ENCODE measurements at regions not wholly inside any gene's neighbourhood (a gene's known extent, or its start where the extent isn't known, plus 50 kb on each side); places are given as distances from the start of the nearest gene placed in this dataset.

DNA sequence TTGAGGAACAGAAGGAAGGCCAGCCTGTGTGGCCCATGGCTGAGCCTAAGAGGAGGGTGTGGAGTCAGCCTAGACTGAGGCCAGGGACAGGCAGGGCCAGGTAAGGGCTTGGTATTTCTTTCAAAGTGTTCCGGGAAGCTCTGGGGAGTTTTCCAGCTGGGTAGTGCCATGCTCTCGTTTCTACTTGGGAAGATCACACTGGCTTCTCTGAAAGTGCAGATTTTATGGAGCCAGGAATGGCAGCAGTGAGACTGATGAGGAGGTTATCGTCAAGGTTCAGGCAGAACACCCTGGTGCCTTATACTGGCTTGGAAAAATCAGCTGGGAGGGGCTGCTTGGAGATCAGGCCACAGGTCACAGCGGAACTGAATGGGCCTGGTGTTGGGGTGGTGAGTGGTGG, 245.1 kb downstream of the SOX11 start:
- Mint-ChIP-seq H3K36me3 (ENCODE audit: low read depth) (no peaks in the 10 kb centered on the region), H3K4me1 (no peaks in the 10 kb centered on the region), H3K27me3 (no peaks in the 10 kb centered on the region), H3K4me3 (no peak overlapping the region), H3K9me3 (peaks cover 3% of the 10 kb centered on the region), H3K27ac (no peak overlapping the region)
- no peak for DNase-seq
- ChIA-PET POLR2A (no interaction called here), CTCF (no interaction called here)

DNA sequence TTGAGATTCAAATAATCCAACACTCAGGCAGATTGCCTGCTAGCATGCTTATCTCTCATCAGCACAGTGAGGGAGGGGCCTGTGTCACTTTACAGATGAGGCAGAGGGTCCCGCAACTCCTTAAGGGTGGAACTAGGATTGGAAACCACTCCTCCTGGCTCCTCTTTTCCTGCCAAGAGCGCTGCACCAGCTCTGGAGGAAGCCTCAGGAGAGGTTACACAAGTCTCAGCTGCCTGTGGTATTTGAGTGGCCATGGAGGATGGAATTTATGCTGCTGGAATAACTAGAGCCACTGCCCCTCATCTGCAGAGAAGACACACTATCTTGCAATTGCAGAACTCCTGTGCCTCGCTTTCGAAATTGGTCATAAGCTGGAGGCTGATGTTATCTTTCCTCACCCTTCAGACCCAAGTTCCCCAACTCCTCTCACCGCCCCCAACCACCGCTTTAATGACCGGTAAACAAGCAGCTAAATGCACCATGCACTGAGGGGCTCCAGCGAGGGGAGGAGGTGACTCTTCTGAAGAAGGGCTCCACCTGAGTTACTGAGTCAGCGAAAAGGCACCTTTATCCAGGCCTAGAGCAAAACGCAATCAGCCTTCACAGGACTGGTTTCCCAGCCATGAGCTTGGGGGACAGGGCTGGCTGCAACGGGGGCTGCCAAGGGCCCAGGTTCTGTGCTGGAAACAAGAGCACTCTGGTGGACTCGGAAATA, 245.8 kb downstream of the SOX11 start:
- H3K4me1 Mint-ChIP-seq: no peaks in the 10 kb centered on the region
- H3K36me3 Mint-ChIP-seq (ENCODE audit: low read depth): no peaks in the 10 kb centered on the region
- no peak overlapping the region for H3K4me3 Mint-ChIP-seq
- POLR2A ChIA-PET: no interaction called here
- CTCF ChIA-PET: no interaction called here
- no peak for DNase-seq
- H3K27ac Mint-ChIP-seq: no peak overlapping the region
- H3K27me3 Mint-ChIP-seq: no peaks in the 10 kb centered on the region
- peaks cover 3% of the 10 kb centered on the region for H3K9me3 Mint-ChIP-seq

DNA sequence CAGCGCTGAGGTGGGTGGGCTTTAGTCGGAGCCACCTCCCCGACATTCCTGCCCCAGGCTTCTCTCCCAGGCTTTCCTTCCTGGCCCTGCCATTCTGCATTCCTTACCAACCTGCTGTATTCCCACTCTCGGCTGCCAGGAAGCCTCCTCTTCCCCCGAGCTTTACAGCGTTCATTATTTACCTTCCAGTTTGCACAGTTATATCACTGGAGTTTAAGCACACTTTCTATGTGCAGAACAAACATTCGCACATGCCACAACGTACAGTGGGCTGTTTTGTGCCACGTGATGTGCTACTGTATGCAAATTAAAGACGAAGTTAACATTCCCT, 246.3 kb downstream of the SOX11 start:
- H3K4me3 Mint-ChIP-seq: no peak overlapping the region
- no peaks in the 10 kb centered on the region for H3K4me1 Mint-ChIP-seq
- no peak for DNase-seq
- no peak overlapping the region for H3K27ac Mint-ChIP-seq
- no peaks in the 10 kb centered on the region for H3K36me3 Mint-ChIP-seq (ENCODE audit: low read depth)
- POLR2A ChIA-PET: no interaction called here
- CTCF ChIA-PET: no interaction called here
- peaks cover 3% of the 10 kb centered on the region for H3K9me3 Mint-ChIP-seq
- no peaks in the 10 kb centered on the region for H3K27me3 Mint-ChIP-seq

DNA sequence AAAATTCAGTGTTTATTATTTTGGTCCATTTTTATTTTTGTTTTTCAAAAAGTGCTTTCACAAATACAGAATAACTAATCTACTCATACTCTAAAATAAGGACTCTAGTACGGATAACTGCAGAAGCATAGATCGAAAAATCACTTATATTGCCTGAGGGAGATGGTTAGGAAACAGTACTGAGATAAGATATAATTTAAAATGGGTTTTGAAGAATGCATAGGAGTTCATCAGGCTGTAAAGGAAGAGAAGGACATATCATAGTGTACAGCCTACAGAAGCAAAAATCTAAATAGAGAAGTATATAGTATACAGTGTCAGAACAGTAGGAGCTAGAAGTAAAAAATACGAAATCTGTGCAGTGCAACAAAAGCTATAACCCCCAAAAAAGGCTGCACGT, 247.4 kb downstream of the SOX11 start:
- ChIA-PET POLR2A (no interaction called here), CTCF (no interaction called here)
- Mint-ChIP-seq H3K36me3 (ENCODE audit: low read depth) (no peaks in the 10 kb centered on the region), H3K27ac (no peak overlapping the region), H3K27me3 (no peaks in the 10 kb centered on the region), H3K9me3 (peaks cover 3% of the 10 kb centered on the region), H3K4me1 (no peaks in the 10 kb centered on the region), H3K4me3 (no peak overlapping the region)
- DNase-seq: no peak

DNA sequence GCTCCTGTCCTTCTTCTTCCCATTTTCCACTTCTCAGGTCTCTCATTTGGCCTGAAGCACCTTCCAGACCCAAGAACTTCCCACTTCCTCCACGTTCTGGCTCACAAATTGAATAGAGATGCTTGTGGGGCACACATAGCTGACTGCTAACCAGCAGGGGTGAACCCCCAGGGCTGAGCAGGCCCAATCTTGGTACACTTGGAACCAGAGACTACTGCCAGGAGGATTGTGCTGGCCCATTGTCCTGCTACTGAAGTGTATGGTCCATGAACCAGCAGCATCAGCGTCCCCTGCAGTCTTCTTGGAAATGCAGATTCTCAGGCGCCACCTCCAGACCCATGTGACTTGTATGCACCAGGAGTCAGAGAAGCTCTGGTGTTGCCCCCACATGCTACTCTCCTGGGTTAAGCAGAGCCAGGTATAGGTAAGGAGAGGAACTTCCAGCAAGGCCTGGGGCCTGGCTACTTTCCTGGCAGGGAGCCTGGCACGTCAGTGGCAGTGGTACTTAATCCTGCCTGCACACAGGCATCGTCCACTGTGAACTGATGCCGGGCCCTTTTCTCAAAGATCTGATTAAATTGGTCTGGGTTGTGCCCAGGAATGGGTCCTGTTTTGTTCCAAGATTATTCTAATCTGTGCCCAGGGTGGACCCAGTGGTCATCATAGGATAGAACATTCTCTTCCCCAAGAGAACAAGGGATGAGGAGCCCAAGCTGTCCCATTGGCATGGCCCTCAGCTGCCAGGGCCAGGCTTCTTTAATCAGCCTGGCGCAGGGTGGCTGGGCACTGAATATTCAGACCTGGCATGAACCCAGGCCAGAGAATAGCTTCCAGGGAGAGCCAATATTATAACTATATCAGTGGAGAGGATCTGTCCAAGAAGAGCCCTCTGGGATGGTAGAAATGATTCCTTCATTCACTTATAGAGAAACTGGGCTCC, 248.7 kb downstream of the SOX11 start:
- H3K9me3 Mint-ChIP-seq: peaks cover 3% of the 10 kb centered on the region
- no peaks in the 10 kb centered on the region for H3K4me1 Mint-ChIP-seq
- CTCF ChIA-PET: no interaction called here
- POLR2A ChIA-PET: no interaction called here
- no peak overlapping the region for H3K27ac Mint-ChIP-seq
- no peak overlapping the region for H3K4me3 Mint-ChIP-seq
- DNase-seq: no peak
- no peaks in the 10 kb centered on the region for H3K36me3 Mint-ChIP-seq (ENCODE audit: low read depth)
- H3K27me3 Mint-ChIP-seq: no peaks in the 10 kb centered on the region

DNA sequence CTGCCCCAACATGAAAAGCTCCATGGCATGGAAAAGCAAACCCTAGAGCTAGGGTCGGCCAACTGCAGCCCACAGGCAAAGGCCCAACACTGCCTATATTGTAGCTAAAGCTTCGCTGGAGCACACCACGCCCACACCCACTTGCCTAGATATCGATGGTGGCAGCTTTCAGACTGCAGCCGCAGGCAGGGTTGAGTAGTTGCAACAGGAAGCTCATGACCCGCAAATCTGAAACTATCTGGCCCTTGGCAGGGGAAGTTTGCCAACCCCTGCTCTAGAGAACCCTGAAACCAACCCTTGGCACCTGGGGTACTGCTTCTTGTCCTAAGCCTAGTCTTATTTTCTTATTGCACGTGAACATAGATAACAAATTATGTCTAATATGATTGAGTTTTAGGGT, 250.0 kb downstream of the SOX11 start:
- no peak overlapping the region for H3K4me3 Mint-ChIP-seq
- no peaks in the 10 kb centered on the region for H3K27me3 Mint-ChIP-seq
- H3K9me3 Mint-ChIP-seq: peaks cover 3% of the 10 kb centered on the region
- H3K27ac Mint-ChIP-seq: no peak overlapping the region
- H3K4me1 Mint-ChIP-seq: no peaks in the 10 kb centered on the region
- no peak for DNase-seq
- H3K36me3 Mint-ChIP-seq (ENCODE audit: low read depth): no peaks in the 10 kb centered on the region
- CTCF ChIA-PET: no interaction called here
- POLR2A ChIA-PET: no interaction called here

DNA sequence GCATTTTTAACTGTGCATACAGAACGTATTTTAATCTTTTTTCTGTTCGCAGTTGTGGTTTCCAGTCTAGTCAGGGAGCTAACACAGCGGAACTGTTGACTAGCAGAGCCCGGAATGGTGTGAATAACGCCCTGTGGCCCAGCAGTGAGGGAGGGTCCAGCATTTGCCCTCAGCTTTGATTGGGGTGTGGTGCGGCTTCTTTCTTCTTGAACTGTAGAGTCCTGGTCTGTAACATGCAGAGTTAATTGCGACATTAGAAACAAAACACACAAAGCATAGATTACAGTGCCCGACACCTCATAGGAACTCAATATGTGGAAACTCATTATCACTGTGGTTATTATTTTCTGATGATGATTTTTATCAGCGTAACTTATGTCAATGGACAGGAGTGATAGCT, 253.6 kb downstream of the SOX11 start:
- H3K4me3 Mint-ChIP-seq: no peak overlapping the region
- no peaks in the 10 kb centered on the region for H3K9me3 Mint-ChIP-seq
- H3K27me3 Mint-ChIP-seq: no peaks in the 10 kb centered on the region
- DNase-seq: no peak
- ChIA-PET CTCF (no interaction called here), POLR2A (interaction anchor here (0.7 kb wide), 1 partner anchor 880 kb away, joined by 3 read pairs; no protein-coding TSS in a partner anchor)
- H3K27ac Mint-ChIP-seq: no peak overlapping the region
- no peaks in the 10 kb centered on the region for H3K4me1 Mint-ChIP-seq
- no peaks in the 10 kb centered on the region for H3K36me3 Mint-ChIP-seq (ENCODE audit: low read depth)

DNA sequence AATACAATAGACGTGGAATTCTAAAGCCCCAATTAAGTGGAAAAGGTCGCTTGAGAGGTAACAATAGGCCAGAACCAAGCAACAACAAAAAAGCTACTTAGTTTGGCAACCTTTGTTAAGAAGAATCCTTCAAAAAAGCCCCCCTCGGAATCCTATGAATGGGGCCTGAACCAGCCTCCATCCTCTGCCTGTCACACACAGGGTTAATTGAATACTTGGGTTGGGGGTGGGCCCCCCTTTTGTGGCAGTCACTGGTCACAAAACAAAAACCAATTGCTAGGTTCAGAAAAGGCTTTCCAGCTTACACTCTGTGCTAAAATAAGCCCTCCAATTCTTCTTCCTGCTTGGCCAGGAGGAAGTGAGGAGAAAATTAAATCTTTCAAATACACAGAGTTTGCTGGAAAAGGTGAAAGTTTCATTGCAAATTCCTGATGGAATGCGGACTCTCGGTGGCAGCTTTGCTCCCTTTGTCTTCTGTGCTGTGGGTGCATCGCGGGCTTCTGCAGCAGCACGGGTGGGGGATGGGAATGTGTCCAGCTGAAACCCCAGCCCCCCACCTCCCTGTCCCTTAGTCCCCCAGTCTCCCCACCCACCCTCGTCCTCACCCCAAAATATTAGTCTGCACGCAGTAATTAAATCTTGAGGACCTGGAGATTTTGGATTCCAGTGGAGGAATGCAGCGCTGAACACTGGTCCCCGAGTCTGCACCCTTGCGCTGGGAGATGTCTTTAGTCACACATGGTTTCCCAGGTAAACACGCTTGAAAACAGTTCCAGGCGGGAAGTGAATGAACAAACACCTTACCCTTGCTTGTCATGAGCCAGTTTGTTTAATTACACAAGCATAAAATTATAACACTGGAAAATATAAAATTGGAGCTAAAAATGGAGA, 254.3 kb downstream of the SOX11 start:
- Mint-ChIP-seq H3K36me3 (ENCODE audit: low read depth) (no peaks in the 10 kb centered on the region), H3K4me1 (no peaks in the 10 kb centered on the region), H3K9me3 (no peaks in the 10 kb centered on the region), H3K4me3 (no peak overlapping the region), H3K27me3 (no peaks in the 10 kb centered on the region), H3K27ac (no peak overlapping the region)
- POLR2A ChIA-PET: interaction anchor here (0.7 kb wide), 1 partner anchor 879 kb away, joined by 3 read pairs; no protein-coding TSS in a partner anchor
- CTCF ChIA-PET: no interaction called here
- DNase-seq: no peak

DNA sequence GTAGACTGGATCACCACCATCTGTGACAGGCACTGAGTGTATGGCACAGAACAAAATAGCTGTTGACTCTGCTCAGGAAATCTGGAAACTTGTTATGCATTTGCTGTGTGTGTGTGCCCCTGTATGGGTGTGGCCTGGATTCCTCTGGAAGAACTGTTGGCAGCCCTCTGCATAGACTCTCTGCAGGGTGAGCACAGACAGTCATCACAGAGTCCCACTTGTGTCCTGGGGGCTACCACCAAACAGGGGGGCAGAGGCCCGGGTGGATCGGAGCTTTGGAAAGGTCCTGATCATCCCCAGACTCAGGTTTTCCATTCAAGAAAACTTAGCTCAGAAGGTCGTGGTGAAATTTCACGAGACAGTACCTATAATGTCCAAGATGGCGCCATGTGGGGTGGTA, 258.6 kb downstream of the SOX11 start:
- Mint-ChIP-seq H3K4me1 (no peaks in the 10 kb centered on the region), H3K27ac (no peak overlapping the region), H3K27me3 (no peaks in the 10 kb centered on the region), H3K36me3 (ENCODE audit: low read depth) (no peaks in the 10 kb centered on the region), H3K9me3 (no peaks in the 10 kb centered on the region), H3K4me3 (no peak overlapping the region)
- POLR2A ChIA-PET: no interaction called here
- no peak for DNase-seq
- CTCF ChIA-PET: no interaction called here

DNA sequence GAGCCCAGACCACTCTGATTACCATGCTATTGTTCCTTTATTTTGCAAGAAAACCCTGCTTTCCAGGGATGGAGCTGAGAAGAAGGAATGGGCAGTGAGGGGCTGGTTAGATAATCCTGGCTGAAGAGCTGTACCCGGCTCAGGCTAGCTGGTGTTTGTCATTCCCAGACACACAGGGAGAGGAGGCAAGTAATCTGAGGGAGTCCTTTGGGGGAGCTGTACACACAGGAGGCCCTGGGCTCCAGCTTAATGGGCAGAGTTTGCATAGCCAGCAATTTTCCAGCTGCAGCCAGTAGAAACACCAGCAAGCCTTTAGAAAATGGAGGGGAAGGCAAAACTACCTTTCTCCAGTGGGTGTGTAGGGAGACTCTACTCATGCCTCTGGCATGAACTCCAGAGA, 259.3 kb downstream of the SOX11 start:
- no peaks in the 10 kb centered on the region for H3K27me3 Mint-ChIP-seq
- H3K27ac Mint-ChIP-seq: no peak overlapping the region
- no peak overlapping the region for H3K4me3 Mint-ChIP-seq
- DNase-seq: no peak
- H3K4me1 Mint-ChIP-seq: no peaks in the 10 kb centered on the region
- no peaks in the 10 kb centered on the region for H3K9me3 Mint-ChIP-seq
- ChIA-PET CTCF (interaction anchor here (0.6 kb wide), 1 partner anchor 423 kb away, joined by 3 read pairs; no protein-coding TSS in a partner anchor), POLR2A (no interaction called here)
- no peaks in the 10 kb centered on the region for H3K36me3 Mint-ChIP-seq (ENCODE audit: low read depth)

DNA sequence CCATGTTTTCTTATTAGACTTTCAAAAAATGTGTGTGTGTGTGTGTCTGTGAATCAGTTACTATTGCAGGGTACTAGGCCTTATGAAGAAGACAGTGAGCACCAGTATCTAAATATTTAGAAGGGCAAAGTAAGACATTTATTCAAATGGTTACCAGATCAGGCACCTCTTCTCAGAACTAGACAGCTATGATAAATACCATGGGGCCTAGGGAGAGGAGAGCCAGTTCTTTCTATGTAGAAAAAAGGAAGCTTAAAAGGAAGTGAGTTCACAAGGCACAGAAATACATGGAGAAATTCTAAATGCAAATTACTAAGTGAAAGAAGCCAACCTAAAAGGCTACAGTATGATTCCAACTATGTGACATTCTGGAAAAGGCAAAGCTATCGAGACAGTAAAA, 261.3 kb downstream of the SOX11 start:
- Mint-ChIP-seq H3K9me3 (no peaks in the 10 kb centered on the region), H3K4me1 (no peaks in the 10 kb centered on the region)

DNA sequence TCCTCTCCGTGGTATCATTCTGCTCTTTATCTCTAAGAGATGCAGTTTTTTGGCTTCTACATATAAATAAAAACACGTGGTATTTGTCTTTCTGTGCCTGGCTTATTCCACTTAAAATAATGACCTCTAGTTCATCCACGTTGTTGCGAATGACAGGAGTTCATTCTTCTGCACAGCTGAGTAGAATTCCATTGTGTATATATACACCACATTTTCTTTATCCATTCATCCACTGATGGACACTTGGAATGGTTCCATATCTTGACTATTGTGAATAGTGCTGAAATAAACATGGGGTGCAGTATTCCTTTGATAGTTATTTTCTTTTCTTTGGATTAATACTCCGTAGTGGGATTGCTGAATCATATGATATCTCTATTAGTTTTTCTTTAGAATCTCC, 262.3 kb downstream of the SOX11 start:
- H3K27ac Mint-ChIP-seq: no peak overlapping the region
- H3K9me3 Mint-ChIP-seq: no peaks in the 10 kb centered on the region
- ChIA-PET CTCF (no interaction called here), POLR2A (no interaction called here)
- DNase-seq: no peak
- no peaks in the 10 kb centered on the region for H3K27me3 Mint-ChIP-seq
- H3K4me1 Mint-ChIP-seq: no peaks in the 10 kb centered on the region
- no peaks in the 10 kb centered on the region for H3K36me3 Mint-ChIP-seq (ENCODE audit: low read depth)
- no peak overlapping the region for H3K4me3 Mint-ChIP-seq

More for the DNA sequence above, 261.3 kb downstream of the SOX11 start:
- ChIA-PET CTCF (no interaction called here), POLR2A (no interaction called here)
- Mint-ChIP-seq H3K27me3 (no peaks in the 10 kb centered on the region), H3K27ac (no peak overlapping the region), H3K36me3 (ENCODE audit: low read depth) (no peaks in the 10 kb centered on the region), H3K4me3 (no peak overlapping the region)
- no peak for DNase-seq

DNA sequence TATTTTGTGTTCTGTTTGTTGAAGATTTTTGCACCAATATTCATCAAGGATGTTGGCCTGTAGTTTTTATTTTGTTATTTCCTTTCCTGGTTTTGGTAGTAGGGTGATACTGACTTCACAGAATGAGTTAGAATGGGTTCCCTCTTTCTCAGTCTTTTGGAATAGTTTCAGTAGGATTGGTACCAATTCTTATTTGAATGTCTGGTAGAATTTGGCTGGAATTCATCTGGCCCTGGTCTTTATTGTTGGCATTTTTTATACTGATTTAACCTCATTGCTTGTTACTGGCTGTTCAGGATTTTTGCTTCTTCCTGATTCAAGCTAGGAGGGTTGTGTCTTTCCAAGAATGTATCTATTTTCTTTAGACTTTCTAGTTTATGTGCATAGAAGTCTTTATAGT, 263.7 kb downstream of the SOX11 start:
- no peaks in the 10 kb centered on the region for H3K36me3 Mint-ChIP-seq (ENCODE audit: low read depth)
- DNase-seq: no peak
- no peak overlapping the region for H3K27ac Mint-ChIP-seq
- H3K27me3 Mint-ChIP-seq: no peaks in the 10 kb centered on the region
- ChIA-PET CTCF (no interaction called here), POLR2A (interaction anchor here (0.7 kb wide), 1 partner anchor 26 kb away, joined by 3 read pairs; no protein-coding TSS in a partner anchor)
- H3K4me3 Mint-ChIP-seq: no peak overlapping the region
- H3K4me1 Mint-ChIP-seq: no peaks in the 10 kb centered on the region
- no peaks in the 10 kb centered on the region for H3K9me3 Mint-ChIP-seq
